ENCODE measurements at regions not wholly inside any gene's neighbourhood (a gene's known extent, or its start where the extent isn't known, plus 50 kb on each side); places are given as distances from the start of the nearest gene placed in this dataset.

GRCh38 chr13:76226941-76227340 lies 590.8 kb downstream of the LMO7 start:
- TF ChIP-seq CTCF (IDR thresholded peaks at IDR 0.05; ENCODE audit: low read length), result no peak
- TF ChIP-seq EZH2phosphoT487 (IDR thresholded peaks at IDR 0.05; ENCODE audit: low read length), result no peak
- no peak for TF ChIP-seq EZH2 (optimal IDR thresholded peaks at IDR 0.05; ENCODE audit: low read depth, low read length)

Measured in MM.1S (cell line).